SU-DHL-6 (cell line): ENCODE measurements at regions not wholly inside any gene's neighbourhood (a gene's known extent, or its start where the extent isn't known, plus 50 kb on each side); places are given as distances from the start of the nearest gene placed in this dataset.

Source experiments
- H2AFZ ChIP-seq: fragments of 200-600 bp; sonication (generic); 2 replicates; pipeline ENCODE4 v1.6.1; 2014; ENCODE audit warnings: low read depth, mild to moderate bottlenecking, moderate library complexity, mixed read lengths, antibody characterized with exemption, low read length; ENCODE audit not compliant: severe bottlenecking
- H3F3A ChIP-seq: fragments of 200-600 bp; shearing (Covaris generic); 2 replicates; pipeline ENCODE4 v1.6.0; 2016; ENCODE audit warnings: antibody characterized with exemption, mild to moderate bottlenecking; ENCODE audit not compliant: insufficient read depth
- H3K27ac ChIP-seq: fragments of 200-600 bp; sonication (generic); 2 replicates; pipeline ENCODE4 v1.5.1; 2016; ENCODE audit warnings: low read depth, mild to moderate bottlenecking, low read length, moderate library complexity, mixed read lengths
- H3K27me3 ChIP-seq: fragments of 200-600 bp; sonication (generic), shearing (Covaris generic); 2 replicates; pipeline ENCODE4 v1.6.0; 2014; ENCODE audit warnings: mild to moderate bottlenecking, low read length
- H3K36me3 ChIP-seq: fragments of 200-600 bp; sonication (generic); 2 replicates; pipeline ENCODE4 v1.6.1; 2014; ENCODE audit warnings: mild to moderate bottlenecking, low read length, mixed read lengths
- H3K4me2 ChIP-seq: fragments of 300-600, 200-600 bp; shearing (Covaris generic), sonication (generic); 2 replicates; pipeline ENCODE4 v1.6.0; 2014; ENCODE audit warnings: low read length, low read depth, mild to moderate bottlenecking; ENCODE audit not compliant: poor library complexity, severe bottlenecking
- H3K4me3 ChIP-seq: fragments of 200-600 bp; sonication (generic); 2 replicates; pipeline ENCODE4 v1.5.1; 2014; ENCODE audit warnings: antibody characterized with exemption, low read length, mild to moderate bottlenecking, mixed read lengths; ENCODE audit not compliant: insufficient read depth, poor library complexity, severe bottlenecking
- H3K79me2 ChIP-seq: fragments of 200-600 bp; sonication (generic); 2 replicates; pipeline ENCODE4 v1.6.1; 2014; ENCODE audit warnings: mild to moderate bottlenecking, low read length, moderate library complexity; ENCODE audit not compliant: insufficient read depth
- H3K9ac ChIP-seq: fragments of 200-600 bp; sonication (generic); 2 replicates; pipeline ENCODE4 v1.7.0; 2014; ENCODE audit warnings: mild to moderate bottlenecking, low read length
- H3K9me2 ChIP-seq: fragments of 200-600 bp; sonication (generic); replicated peaks from 2 replicates; pipeline ENCODE4 v1.6.1; 2014; ENCODE audit warnings: low read length; ENCODE audit not compliant: insufficient read depth
- H3K9me3 ChIP-seq: fragments of 200-600 bp; sonication (generic); 2 replicates; pipeline ENCODE4 v1.6.1; 2014; ENCODE audit warnings: low read length, mixed read lengths; ENCODE audit not compliant: insufficient read depth
- H4K20me1 ChIP-seq: fragments of 200-600 bp; sonication (generic); 2 replicates; pipeline ENCODE4 v1.6.1; 2014; ENCODE audit warnings: low read depth, mild to moderate bottlenecking, antibody characterized with exemption, low read length, moderate library complexity, mixed read lengths
- EZH2phosphoT487 ChIP-seq: fragments of 200-600 bp; sonication (generic), shearing (Covaris generic); conservative IDR thresholded peaks from 2 replicates; pipeline ENCODE4 v1.6.1; 2018; ENCODE audit warnings: mild to moderate bottlenecking, antibody characterized with exemption, low read length, moderate library complexity, mixed read lengths
- TF ChIP-seq, protein P1 (sequence below): fragments of 200-600 bp; sonication (generic); IDR thresholded peaks from one replicate; pipeline ENCODE4 v1.5.1; 2017; ENCODE audit warnings: antibody characterized with exemption, mild to moderate bottlenecking, low read length, moderate library complexity; ENCODE audit not compliant: insufficient read depth, poor library complexity, severe bottlenecking

DNA sequence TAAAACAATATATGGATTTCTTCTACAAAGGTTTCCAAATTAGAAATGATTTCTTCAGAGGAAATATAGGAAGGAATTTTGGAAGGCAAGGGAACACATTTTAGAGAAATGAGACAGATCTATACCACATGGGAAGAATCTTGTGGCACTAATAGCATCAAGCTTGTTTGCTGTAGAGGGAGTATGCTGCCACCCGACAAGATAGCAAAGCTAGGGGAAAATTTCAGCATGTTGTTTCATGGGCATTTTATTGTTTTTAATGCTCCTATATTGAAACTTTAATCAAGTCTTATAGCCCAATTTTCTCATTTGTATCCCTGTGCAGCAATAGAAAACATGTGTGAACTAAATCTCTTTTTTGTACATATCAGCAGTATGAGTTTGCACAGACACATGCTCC lies 551.7 kb upstream of the INTU start:
- H3K79me2 ChIP-seq: no peaks in the 10 kb centered on the region
- H4K20me1 ChIP-seq: no peaks in the 10 kb centered on the region
- no peak overlapping the region for H3K4me3 ChIP-seq
- H3K9me2 ChIP-seq: no peaks in the 10 kb centered on the region
- TF ChIP-seq, protein P1, sequence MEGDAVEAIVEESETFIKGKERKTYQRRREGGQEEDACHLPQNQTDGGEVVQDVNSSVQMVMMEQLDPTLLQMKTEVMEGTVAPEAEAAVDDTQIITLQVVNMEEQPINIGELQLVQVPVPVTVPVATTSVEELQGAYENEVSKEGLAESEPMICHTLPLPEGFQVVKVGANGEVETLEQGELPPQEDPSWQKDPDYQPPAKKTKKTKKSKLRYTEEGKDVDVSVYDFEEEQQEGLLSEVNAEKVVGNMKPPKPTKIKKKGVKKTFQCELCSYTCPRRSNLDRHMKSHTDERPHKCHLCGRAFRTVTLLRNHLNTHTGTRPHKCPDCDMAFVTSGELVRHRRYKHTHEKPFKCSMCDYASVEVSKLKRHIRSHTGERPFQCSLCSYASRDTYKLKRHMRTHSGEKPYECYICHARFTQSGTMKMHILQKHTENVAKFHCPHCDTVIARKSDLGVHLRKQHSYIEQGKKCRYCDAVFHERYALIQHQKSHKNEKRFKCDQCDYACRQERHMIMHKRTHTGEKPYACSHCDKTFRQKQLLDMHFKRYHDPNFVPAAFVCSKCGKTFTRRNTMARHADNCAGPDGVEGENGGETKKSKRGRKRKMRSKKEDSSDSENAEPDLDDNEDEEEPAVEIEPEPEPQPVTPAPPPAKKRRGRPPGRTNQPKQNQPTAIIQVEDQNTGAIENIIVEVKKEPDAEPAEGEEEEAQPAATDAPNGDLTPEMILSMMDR: no peak
- H3K9me3 ChIP-seq: no peaks in the 10 kb centered on the region
- H3K27ac ChIP-seq: no peak overlapping the region
- H2AFZ ChIP-seq: no peak overlapping the region
- H3K4me2 ChIP-seq: no peak overlapping the region
- H3K27me3 ChIP-seq: no peaks in the 10 kb centered on the region
- no peaks in the 10 kb centered on the region for H3F3A ChIP-seq
- no peaks in the 10 kb centered on the region for H3K36me3 ChIP-seq
- no peak overlapping the region for H3K9ac ChIP-seq

DNA sequence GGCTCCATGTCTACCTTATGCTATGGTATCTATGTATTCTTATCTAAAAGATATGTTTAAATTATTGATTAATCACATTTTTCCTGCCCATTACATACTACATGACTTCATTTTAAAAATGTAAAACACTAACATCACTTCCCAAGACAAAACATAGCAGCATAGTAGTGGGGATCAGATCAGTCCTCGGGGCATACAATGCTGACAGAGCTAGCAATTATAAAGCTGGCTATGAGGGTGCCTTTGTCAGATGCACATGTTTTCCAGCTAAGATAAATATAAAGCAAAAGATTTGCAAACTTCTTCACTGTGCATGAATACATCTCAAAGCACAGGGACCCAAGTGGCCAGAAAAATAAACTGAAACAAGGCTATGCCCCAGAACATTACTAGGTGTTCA lies 549.8 kb upstream of the INTU start:
- H3K27ac ChIP-seq: no peak overlapping the region
- H3K9ac ChIP-seq: no peak overlapping the region
- H3K27me3 ChIP-seq: no peaks in the 10 kb centered on the region
- H3F3A ChIP-seq: no peaks in the 10 kb centered on the region
- H3K4me2 ChIP-seq: no peak overlapping the region
- H2AFZ ChIP-seq: no peak overlapping the region
- no peaks in the 10 kb centered on the region for H3K79me2 ChIP-seq
- TF ChIP-seq, protein P1: no peak
- TF ChIP-seq EZH2phosphoT487: no peak
- H3K9me2 ChIP-seq: no peaks in the 10 kb centered on the region
- H3K9me3 ChIP-seq: no peaks in the 10 kb centered on the region
- no peaks in the 10 kb centered on the region for H4K20me1 ChIP-seq
- H3K4me3 ChIP-seq: no peak overlapping the region
- H3K36me3 ChIP-seq: no peaks in the 10 kb centered on the region

DNA sequence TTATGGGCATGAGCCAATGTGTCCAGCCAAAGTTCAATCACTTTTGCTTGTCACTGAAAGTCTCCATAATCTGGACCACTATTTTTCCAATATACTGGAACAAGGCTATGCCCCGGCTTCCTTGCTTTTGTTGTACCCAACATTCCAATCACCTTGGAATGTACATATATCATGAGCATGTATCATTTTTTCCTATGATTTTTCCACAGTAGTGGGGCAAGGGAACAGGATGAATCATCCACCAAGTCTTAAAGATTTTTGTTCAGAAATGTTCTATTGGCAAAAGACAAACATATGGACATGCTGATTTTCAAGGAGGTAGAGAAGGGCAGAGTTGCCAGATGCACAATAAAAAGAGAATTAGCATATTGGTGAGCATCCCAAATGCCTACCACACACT lies 548.1 kb upstream of the INTU start:
- H3K27me3 ChIP-seq: no peaks in the 10 kb centered on the region
- H3K79me2 ChIP-seq: no peaks in the 10 kb centered on the region
- H3K4me2 ChIP-seq: no peak overlapping the region
- no peaks in the 10 kb centered on the region for H3K9me2 ChIP-seq
- no peak overlapping the region for H3K27ac ChIP-seq
- H3F3A ChIP-seq: no peaks in the 10 kb centered on the region
- H2AFZ ChIP-seq: no peak overlapping the region
- H3K36me3 ChIP-seq: no peaks in the 10 kb centered on the region
- H4K20me1 ChIP-seq: no peaks in the 10 kb centered on the region
- TF ChIP-seq EZH2phosphoT487: no peak
- TF ChIP-seq, protein P1: no peak
- H3K9me3 ChIP-seq: no peaks in the 10 kb centered on the region
- H3K4me3 ChIP-seq: no peak overlapping the region
- no peak overlapping the region for H3K9ac ChIP-seq

DNA sequence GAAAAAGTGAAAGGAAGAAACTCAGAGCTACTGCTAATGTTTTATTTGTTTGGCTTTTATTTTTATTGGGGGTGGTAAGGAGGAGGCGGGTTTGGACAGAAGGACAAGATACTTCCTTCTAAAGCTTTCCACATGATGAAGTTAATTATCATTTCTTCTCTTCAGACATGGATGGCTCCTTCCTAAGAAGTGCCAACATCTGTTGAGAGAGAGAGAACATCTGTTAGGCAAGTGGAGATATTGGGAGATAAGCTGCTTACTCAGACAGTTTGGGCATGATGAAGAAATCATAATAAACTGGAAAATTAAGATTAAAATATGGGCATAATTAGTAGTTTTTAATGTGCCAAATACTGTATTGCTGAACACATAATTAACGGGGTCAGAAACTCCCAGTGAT lies 535.7 kb upstream of the INTU start:
- Histone ChIP-seq H3K4me2 (no peak overlapping the region), H3K27ac (no peak overlapping the region), H3K9me3 (no peaks in the 10 kb centered on the region), H3K36me3 (no peaks in the 10 kb centered on the region), H2AFZ (no peak overlapping the region), H3K79me2 (no peaks in the 10 kb centered on the region), H3K9ac (no peak overlapping the region), H3K4me3 (no peak overlapping the region), H3K9me2 (no peaks in the 10 kb centered on the region), H3F3A (no peaks in the 10 kb centered on the region), H4K20me1 (no peaks in the 10 kb centered on the region), H3K27me3 (no peaks in the 10 kb centered on the region)
- no peak for TF ChIP-seq EZH2phosphoT487
